ENCODE measurements at regions not wholly inside any gene's neighbourhood (a gene's known extent, or its start where the extent isn't known, plus 50 kb on each side); places are given as distances from the start of the nearest gene placed in this dataset.

DNA sequence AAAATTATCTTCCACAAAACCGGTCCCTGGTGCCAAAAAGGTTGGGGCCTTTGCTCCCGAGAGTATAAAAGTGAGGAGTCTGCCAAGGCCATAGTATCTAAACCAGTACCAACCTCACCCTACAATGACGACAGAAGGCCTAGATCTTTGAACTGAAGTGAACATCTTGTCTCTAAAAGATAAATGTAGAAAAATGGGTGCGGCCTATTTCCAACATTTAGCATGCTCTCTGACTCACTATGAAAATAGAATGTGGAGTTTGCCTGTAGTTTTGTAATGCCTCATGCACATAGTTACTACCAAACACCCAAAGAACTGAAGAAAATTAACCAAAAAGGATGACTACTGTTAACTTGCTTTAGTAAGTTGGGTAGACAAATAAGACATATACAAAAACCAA, 218.4 kb downstream of the SLITRK2 start:
- TF ChIP-seq YY1 (IDR thresholded peaks at IDR 0.05; ENCODE audit: insufficient read depth, insufficient read length) (no peak), SUZ12 (IDR thresholded peaks at IDR 0.05; ENCODE audit: extremely low read depth, insufficient read depth, insufficient read length) (no peak), ZNF274 (IDR thresholded peaks at IDR 0.05; ENCODE audit: low read depth, low read length) (no peak)
